Kidney (tissue), 13 donors: ENCODE measurements at regions not wholly inside any gene's neighbourhood (a gene's known extent, or its start where the extent isn't known, plus 50 kb on each side); places are given as distances from the start of the nearest gene placed in this dataset.
"Not testable (repeated sequence)": the region's sequence is repeated elsewhere in the genome, so short reads cannot be mapped to it uniquely, and the experiment has no call there.

Experiments used
- DNase-seq, 5 donors: peaks; one replicate each; pipeline ENCODE4 v3.0.0-alpha.2; 2013 to 2020
- FAIRE-seq: peaks from 2 replicates; lab custom pipeline; 2012; peaks lifted over from hg19 to GRCh38; lab: Jason Lieb, UNC
- H3K27ac ChIP-seq, 2 donors: one replicate each; pipeline ENCODE4 v1.7.0; 2013; ENCODE audit warnings: low read depth in 2 of 2, low read length in 2 of 2, inconsistent platforms in 1 of 2
- H3K27me3 ChIP-seq: one replicate; pipeline ENCODE4 v1.7.1; 2013; ENCODE audit warnings: low read length, inconsistent platforms; ENCODE audit not compliant: control insufficient read depth, insufficient read depth
- H3K36me3 ChIP-seq, 3 donors: one replicate each; pipeline versions ENCODE4 v1.7.0 to v1.7.1; 2013; ENCODE audit warnings: low read length in 3 of 3, control low read depth in 1 of 3, inconsistent platforms in 1 of 3; ENCODE audit not compliant: insufficient read depth in 3 of 3, control insufficient read depth in 2 of 3
- H3K4me1 ChIP-seq, 3 donors: one replicate each; pipeline versions ENCODE4 v1.7.0 to v1.7.1; 2013; ENCODE audit warnings: low read length in 3 of 3, inconsistent platforms in 1 of 3, low read depth in 1 of 3; ENCODE audit not compliant: control insufficient read depth in 2 of 3, insufficient read depth in 2 of 3
- H3K4me3 ChIP-seq, 3 donors: one replicate each; pipeline versions ENCODE4 v1.7.0 to v1.8.1; 2013; ENCODE audit warnings: low read length in 3 of 3, control low read depth in 1 of 3, inconsistent platforms in 1 of 3
- H3K9ac ChIP-seq, 3 donors: one replicate each; pipeline versions ENCODE4 v1.7.0 to v1.7.1; 2013; ENCODE audit warnings: low read length in 3 of 3, control low read depth in 1 of 3, inconsistent platforms in 1 of 3
- H3K9me3 ChIP-seq, 3 donors: one replicate each; pipeline versions ENCODE4 v1.7.0 to v1.7.1; 2013; ENCODE audit warnings: low read length in 3 of 3, control low read depth in 1 of 3, inconsistent platforms in 1 of 3; ENCODE audit not compliant: control insufficient read depth in 2 of 3, insufficient read depth in 1 of 3
- intact Hi-C: fragments of 100-400 bp; cut with DNase I; formaldehyde crosslinking; loops from one replicate; pipeline ENCODE4 v1.11.1; 2022
- TF ChIP-seq, protein P1 (sequence below): IDR thresholded peaks from 3 replicates; pipeline ENCODE4 v1.5.1; 2012; ENCODE audit warnings: mild to moderate bottlenecking, moderate library complexity, borderline replicate concordance; ENCODE audit not compliant: insufficient read depth; ENCODE audit errors: extremely low read depth
- donor health status: control.
- donor health status: control.
- donor health status: control.
- donor health status: control.
- donor health status: control.
- donor health status: DM: yes; HTN: yes; CAD: no.
- donor health status: Normal renal cell carcinoma (clear cell type).

DNA sequence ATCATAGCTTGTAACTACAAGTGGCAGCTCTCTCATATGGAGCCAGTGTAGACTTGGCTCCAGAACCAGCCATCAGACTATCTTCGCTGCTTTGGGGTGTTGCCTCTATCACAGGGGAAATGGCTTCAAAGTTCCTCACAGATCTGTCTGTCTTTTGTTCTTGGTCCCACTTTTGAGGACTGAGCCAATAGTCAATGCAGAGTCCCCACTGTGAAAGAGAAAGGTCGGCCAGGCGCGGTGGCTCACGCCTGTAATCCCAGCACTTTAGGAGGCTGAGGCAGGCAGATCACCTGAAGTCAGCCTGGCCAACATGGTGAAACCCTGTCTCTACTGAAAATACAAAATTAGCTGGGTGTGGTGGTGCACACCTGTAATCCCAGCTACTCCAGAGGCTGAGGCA, 86.9 kb upstream of the FZD7 start:
- FAIRE-seq, H3K27ac ChIP-seq, H3K4me3 ChIP-seq, H3K36me3 ChIP-seq, H3K4me1 ChIP-seq, H3K27me3 ChIP-seq, H3K9ac ChIP-seq, H3K9me3 ChIP-seq, intact Hi-C loops, DNase-seq: not testable (repeated sequence)

DNA sequence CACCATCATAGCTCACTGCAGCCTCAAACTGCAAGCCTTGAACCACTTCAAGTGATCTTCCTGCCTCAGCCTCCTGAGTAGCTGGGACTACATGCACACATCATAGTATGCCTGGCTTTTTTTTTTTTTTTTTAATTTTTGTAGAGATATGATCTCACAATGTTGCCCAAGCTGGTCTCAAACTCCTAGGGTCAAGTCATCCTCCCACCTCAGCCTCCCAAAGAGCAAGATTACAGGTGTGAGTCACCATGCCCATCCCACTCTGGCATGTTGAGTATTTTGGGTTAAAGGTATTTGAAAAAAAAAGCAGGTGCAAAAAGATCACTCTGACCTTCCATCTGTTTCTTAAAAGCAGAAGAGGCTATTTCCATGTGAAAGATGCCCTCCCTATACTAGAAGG, 86.4 kb upstream of the FZD7 start:
- FAIRE-seq = no peak
- no peak for DNase-seq
- Histone ChIP-seq H3K4me3 (no peak overlapping the region), H3K27ac (no peak overlapping the region), H3K9me3 (no peaks in the 10 kb centered on the region), H3K9ac (no peak overlapping the region), H3K36me3 (no peaks in the 10 kb centered on the region), H3K27me3 (peaks cover 3% of the 10 kb centered on the region), H3K4me1 (no peaks in the 10 kb centered on the region)
- intact Hi-C loops = no loop called here
- TF ChIP-seq, protein P1, sequence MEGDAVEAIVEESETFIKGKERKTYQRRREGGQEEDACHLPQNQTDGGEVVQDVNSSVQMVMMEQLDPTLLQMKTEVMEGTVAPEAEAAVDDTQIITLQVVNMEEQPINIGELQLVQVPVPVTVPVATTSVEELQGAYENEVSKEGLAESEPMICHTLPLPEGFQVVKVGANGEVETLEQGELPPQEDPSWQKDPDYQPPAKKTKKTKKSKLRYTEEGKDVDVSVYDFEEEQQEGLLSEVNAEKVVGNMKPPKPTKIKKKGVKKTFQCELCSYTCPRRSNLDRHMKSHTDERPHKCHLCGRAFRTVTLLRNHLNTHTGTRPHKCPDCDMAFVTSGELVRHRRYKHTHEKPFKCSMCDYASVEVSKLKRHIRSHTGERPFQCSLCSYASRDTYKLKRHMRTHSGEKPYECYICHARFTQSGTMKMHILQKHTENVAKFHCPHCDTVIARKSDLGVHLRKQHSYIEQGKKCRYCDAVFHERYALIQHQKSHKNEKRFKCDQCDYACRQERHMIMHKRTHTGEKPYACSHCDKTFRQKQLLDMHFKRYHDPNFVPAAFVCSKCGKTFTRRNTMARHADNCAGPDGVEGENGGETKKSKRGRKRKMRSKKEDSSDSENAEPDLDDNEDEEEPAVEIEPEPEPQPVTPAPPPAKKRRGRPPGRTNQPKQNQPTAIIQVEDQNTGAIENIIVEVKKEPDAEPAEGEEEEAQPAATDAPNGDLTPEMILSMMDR = no peak

DNA sequence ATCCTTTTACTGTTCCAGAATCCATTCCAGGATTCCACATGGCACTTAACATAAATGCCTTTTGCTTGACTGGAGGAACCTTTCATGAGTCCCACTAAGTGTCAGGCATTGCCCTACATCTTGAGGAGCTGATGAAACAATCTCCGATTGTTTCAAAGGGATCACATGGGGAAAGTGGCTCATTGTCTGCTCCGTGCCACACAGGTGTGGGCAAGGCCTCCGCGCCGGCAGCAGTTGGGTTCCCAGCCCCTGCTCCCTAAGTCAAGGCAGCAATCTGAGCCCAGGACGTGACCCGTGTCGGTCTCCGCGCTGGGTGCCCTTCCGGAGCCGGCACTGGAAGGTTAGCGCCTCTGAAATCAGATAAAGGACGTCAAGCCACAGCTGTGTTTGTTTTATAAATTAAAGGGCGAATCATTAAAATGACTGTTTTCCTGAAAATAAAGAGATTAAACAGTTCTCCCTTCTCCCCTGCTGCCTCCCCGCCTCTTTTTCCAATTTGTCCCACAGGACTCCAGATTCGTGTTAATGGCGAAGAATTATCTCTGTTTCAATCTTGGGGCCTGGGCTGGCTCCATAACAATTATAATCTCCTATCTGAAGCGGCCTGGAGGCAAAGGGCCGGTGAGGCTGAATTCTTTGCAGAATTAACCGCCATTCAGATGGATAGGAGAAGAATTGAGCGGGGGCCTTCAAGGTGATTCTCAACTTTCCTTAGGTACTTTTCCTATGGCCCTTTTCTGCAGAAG, 84.3 kb upstream of the FZD7 start:
- H3K4me1 ChIP-seq = peaks cover 0 to 3% (median 0%) of the 10 kb centered on the region in 3 donors
- no peak overlapping the region for H3K27ac ChIP-seq
- FAIRE-seq = no peak
- no peaks in the 10 kb centered on the region for H3K9me3 ChIP-seq
- no peak overlapping the region for H3K4me3 ChIP-seq
- peak in 4 of 5 donors; percentile 70 to 77 (median 74) for DNase-seq
- no peaks in the 10 kb centered on the region for H3K36me3 ChIP-seq
- no peak overlapping the region for H3K9ac ChIP-seq
- no peaks in the 10 kb centered on the region for H3K27me3 ChIP-seq
- TF ChIP-seq, protein P1 = no peak
- intact Hi-C loops = no loop called here

DNA sequence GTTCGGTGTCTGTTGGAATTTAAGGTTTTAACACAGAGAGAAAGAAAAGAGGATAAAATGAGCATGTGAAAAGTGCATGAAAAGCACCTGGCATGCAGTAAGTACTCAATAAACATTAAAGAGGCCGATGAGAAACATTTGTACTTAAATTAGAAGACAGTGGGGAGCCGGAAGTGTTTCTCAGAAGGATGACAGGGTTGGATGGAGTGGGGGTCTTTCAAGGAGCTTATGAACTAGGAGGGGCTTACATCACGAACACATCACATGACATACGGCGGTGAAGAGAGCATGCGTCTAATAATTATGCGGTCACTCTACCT, 83.8 kb upstream of the FZD7 start:
- H3K4me1 ChIP-seq = peaks cover 0 to 3% (median 0%) of the 10 kb centered on the region in 3 donors
- H3K9me3 ChIP-seq = no peaks in the 10 kb centered on the region
- DNase-seq (no peak), FAIRE-seq (no peak)
- H3K27me3 ChIP-seq = no peaks in the 10 kb centered on the region
- no peak overlapping the region for H3K4me3 ChIP-seq
- no peak overlapping the region for H3K27ac ChIP-seq
- TF ChIP-seq, protein P1 = no peak
- H3K36me3 ChIP-seq = no peaks in the 10 kb centered on the region
- no peak overlapping the region for H3K9ac ChIP-seq
- intact Hi-C loops = no loop called here
